SK-N-SH (cell line): ENCODE measurements at regions not wholly inside any gene's neighbourhood (a gene's known extent, or its start where the extent isn't known, plus 50 kb on each side); places are given as distances from the start of the nearest gene placed in this dataset.

ENCODE experiments used
- EP300 ChIP-seq, 2 experiments: IDR thresholded peaks; 2 replicates each; pipeline versions ENCODE4 v1.4.0 to v1.6.1; 2012; ENCODE audit warnings: borderline replicate concordance in 1 of 2, low read depth in 1 of 2, low read length in 1 of 2
- EZH2phosphoT487 ChIP-seq: fragments of 200-600 bp; sonication (generic); IDR thresholded peaks from 2 replicates; pipeline ENCODE4 v1.6.1; 2017; ENCODE audit warnings: low read depth, mixed run types, mild to moderate bottlenecking, antibody characterized with exemption, moderate library complexity, borderline replicate concordance
- JUND ChIP-seq: IDR thresholded peaks from 2 replicates; pipeline ENCODE4 v1.4.0; 2012
- NFIC ChIP-seq: IDR thresholded peaks from 2 replicates; pipeline ENCODE4 v1.4.0; 2012; ENCODE audit warnings: borderline replicate concordance
- POLR2AphosphoS5 ChIP-seq: IDR thresholded peaks from 2 replicates; pipeline ENCODE4 v1.6.1; 2012; ENCODE audit warnings: low read depth, low read length
- RXRA ChIP-seq: IDR thresholded peaks from 2 replicates; pipeline ENCODE4 v1.4.0; 2012; ENCODE audit warnings: low read depth, mild to moderate bottlenecking, borderline replicate concordance
- TAF1 ChIP-seq: IDR thresholded peaks from 2 replicates; pipeline ENCODE4 v1.6.1; 2012; ENCODE audit warnings: low read depth, mild to moderate bottlenecking, low read length, moderate library complexity, borderline replicate concordance
- ZBTB33 ChIP-seq: IDR thresholded peaks from 2 replicates; pipeline ENCODE4 v1.4.0; 2012; ENCODE audit warnings: low read depth, borderline replicate concordance
- TF ChIP-seq, protein P1 (sequence below): IDR thresholded peaks from 2 replicates; pipeline ENCODE4; 2012
- TF ChIP-seq, protein P2 (sequence below): fragments of 200-600 bp; sonication (generic); IDR thresholded peaks from 2 replicates; pipeline ENCODE4 v1.6.1; 2017; ENCODE audit warnings: antibody characterized with exemption, mild to moderate bottlenecking, moderate library complexity
- TF ChIP-seq, protein P3 (sequence below): fragments of 150-350 bp; IDR thresholded peaks from 2 replicates; pipeline ENCODE4 v1.6.1; 2016; ENCODE audit warnings: mild to moderate bottlenecking, low read depth, low read length

DNA sequence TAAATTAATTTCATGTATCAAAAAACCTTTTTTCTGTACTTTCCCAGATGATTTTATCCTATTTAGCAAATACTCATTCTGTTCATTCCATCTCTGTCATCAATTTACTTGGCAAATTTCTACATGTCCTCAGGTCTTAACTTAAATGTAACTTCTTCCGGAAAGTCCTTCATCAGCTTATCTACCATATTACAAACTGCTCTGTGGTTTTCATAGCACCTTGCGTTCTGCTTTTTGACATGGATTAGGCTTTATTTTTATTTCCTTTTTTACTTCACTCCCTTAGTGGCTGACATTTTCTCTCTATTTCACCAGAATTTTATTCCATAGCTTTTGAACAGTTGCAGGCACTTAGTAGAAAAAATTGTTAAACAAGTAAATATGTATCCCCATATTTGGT lies 1040.8 kb downstream of the TAF11L14 start:
- TF ChIP-seq, protein P1, sequence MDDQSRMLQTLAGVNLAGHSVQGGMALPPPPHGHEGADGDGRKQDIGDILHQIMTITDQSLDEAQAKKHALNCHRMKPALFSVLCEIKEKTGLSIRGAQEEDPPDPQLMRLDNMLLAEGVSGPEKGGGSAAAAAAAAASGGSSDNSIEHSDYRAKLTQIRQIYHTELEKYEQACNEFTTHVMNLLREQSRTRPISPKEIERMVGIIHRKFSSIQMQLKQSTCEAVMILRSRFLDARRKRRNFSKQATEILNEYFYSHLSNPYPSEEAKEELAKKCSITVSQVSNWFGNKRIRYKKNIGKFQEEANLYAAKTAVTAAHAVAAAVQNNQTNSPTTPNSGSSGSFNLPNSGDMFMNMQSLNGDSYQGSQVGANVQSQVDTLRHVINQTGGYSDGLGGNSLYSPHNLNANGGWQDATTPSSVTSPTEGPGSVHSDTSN, result no peak
- TF ChIP-seq, protein P2, sequence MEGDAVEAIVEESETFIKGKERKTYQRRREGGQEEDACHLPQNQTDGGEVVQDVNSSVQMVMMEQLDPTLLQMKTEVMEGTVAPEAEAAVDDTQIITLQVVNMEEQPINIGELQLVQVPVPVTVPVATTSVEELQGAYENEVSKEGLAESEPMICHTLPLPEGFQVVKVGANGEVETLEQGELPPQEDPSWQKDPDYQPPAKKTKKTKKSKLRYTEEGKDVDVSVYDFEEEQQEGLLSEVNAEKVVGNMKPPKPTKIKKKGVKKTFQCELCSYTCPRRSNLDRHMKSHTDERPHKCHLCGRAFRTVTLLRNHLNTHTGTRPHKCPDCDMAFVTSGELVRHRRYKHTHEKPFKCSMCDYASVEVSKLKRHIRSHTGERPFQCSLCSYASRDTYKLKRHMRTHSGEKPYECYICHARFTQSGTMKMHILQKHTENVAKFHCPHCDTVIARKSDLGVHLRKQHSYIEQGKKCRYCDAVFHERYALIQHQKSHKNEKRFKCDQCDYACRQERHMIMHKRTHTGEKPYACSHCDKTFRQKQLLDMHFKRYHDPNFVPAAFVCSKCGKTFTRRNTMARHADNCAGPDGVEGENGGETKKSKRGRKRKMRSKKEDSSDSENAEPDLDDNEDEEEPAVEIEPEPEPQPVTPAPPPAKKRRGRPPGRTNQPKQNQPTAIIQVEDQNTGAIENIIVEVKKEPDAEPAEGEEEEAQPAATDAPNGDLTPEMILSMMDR, result no peak
- no peak for TF ChIP-seq EP300 (IDR thresholded peaks at IDR 0.05; ENCODE audit: borderline replicate concordance in 1 of 2, low read depth in 1 of 2, low read length in 1 of 2)
- TF ChIP-seq ZBTB33, result no peak
- no peak for TF ChIP-seq EZH2phosphoT487
- TF ChIP-seq, protein P3, sequence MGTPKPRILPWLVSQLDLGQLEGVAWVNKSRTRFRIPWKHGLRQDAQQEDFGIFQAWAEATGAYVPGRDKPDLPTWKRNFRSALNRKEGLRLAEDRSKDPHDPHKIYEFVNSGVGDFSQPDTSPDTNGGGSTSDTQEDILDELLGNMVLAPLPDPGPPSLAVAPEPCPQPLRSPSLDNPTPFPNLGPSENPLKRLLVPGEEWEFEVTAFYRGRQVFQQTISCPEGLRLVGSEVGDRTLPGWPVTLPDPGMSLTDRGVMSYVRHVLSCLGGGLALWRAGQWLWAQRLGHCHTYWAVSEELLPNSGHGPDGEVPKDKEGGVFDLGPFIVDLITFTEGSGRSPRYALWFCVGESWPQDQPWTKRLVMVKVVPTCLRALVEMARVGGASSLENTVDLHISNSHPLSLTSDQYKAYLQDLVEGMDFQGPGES, result no peak
- no peak for TF ChIP-seq JUND
- no peak for TF ChIP-seq RXRA
- TF ChIP-seq TAF1, result no peak
- no peak for TF ChIP-seq NFIC
- no peak for TF ChIP-seq POLR2AphosphoS5
